GM12891 (cell line): ENCODE measurements at regions not wholly inside any gene's neighbourhood (a gene's known extent, or its start where the extent isn't known, plus 50 kb on each side); places are given as distances from the start of the nearest gene placed in this dataset.

Experiments used
- PAX5 ChIP-seq: IDR thresholded peaks from 2 replicates; pipeline ENCODE4 v1.6.1; 2011; ENCODE audit warnings: low read length, moderate library complexity, mild to moderate bottlenecking; ENCODE audit not compliant: insufficient read depth, severe bottlenecking
- POLR2A ChIP-seq: IDR thresholded peaks from 2 replicates; pipeline ENCODE4 v1.6.1; 2011; ENCODE audit warnings: low read depth, low read length, control low read depth
- POLR2AphosphoS5 ChIP-seq: IDR thresholded peaks from 2 replicates; pipeline ENCODE4 v1.6.1; 2011; ENCODE audit warnings: low read depth, low read length, control low read depth
- SPI1 ChIP-seq: IDR thresholded peaks from 2 replicates; pipeline ENCODE4 v1.6.1; 2011; ENCODE audit warnings: low read depth, low read length, control low read depth
- TAF1 ChIP-seq: IDR thresholded peaks from 2 replicates; pipeline ENCODE4 v1.6.1; 2011; ENCODE audit warnings: low read depth, low read length, control low read depth

DNA sequence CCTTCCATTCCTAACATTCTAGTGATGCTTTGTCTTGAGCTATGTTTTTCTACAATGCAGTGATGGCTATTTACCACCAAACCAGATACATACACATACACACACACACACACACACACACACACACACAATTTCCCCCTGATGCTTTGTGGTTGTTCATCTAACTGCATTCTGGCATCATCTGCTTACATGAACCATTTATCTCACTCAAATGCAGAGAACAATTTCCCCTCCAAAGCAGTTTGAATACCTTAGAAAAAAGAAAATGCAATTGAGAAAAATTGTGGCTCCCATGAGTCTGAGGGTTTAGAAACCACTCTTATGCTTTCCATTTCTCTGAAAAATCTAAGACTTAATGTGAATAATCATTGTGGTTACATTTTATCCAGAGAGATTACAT is 1024.8 kb downstream of the TLE4 start:
- TF ChIP-seq POLR2A (no peak), POLR2AphosphoS5 (no peak), PAX5 (no peak), SPI1 (no peak), TAF1 (no peak)
